Lower leg skin (tissue), 4 donors: ENCODE measurements at regions not wholly inside any gene's neighbourhood (a gene's known extent, or its start where the extent isn't known, plus 50 kb on each side); places are given as distances from the start of the nearest gene placed in this dataset.

Experiments
- DNase-seq, 2 donors: peaks; one replicate each; pipeline ENCODE4 v3.0.0-alpha.2; 2019; ENCODE audit warnings: low spot score in 2 of 2
- H3K4me3 ChIP-seq: fragments of 200-600 bp; sonication (generic); 2 replicates; pipeline ENCODE4 v1.5.1; 2017; ENCODE audit warnings: mild to moderate bottlenecking, low read depth; ENCODE audit not compliant: poor library complexity, severe bottlenecking
- CTCF ChIP-seq, 3 donors: fragments of 450-650 bp; IDR thresholded peaks; one replicate each; pipeline ENCODE4 v1.5.1; 2016; ENCODE audit warnings: antibody characterized with exemption in 3 of 3, mild to moderate bottlenecking in 3 of 3, moderate library complexity in 2 of 3
- POLR2A ChIP-seq, 2 donors: fragments of 450-650 bp; IDR thresholded peaks; one replicate each; pipeline ENCODE4 v1.6.1; 2016 to 2017; ENCODE audit warnings: antibody characterized with exemption in 2 of 2, mild to moderate bottlenecking in 1 of 2, moderate library complexity in 1 of 2
- WGBS, 2 donors: methylation state at CpG; one replicate each; pipeline ENCODE4 v1.1.5; 2018; 5-methylcytosine and 5-hydroxymethylcytosine counted together
- intact Hi-C: fragments of 100-400 bp; cut with DNase I; formaldehyde crosslinking; loops from one replicate; pipeline ENCODE4 v1.15.0; 2023; ENCODE audit warnings: low total_unique reads

GRCh38 chr5:93279296-93279963 is 301.6 kb downstream of the NR2F1-AS1 start:
- no peak overlapping the region for H3K4me3 ChIP-seq
- TF ChIP-seq POLR2A (IDR thresholded peaks at IDR 0.05) = no peak
- TF ChIP-seq CTCF (IDR thresholded peaks at IDR 0.05) = no peak
- intact Hi-C loops = no loop called here
- 72 to 84% methylated on average over 3 of the region's 3 CpGs for WGBS, 2 donors
- DNase-seq = no peak

GRCh38 chr5:93278896-93279295 is 302.1 kb downstream of the NR2F1-AS1 start:
- TF ChIP-seq CTCF (IDR thresholded peaks at IDR 0.05) (no peak), POLR2A (IDR thresholded peaks at IDR 0.05) (no peak)
- no peak overlapping the region for H3K4me3 ChIP-seq
- intact Hi-C loops = no loop called here
- DNase-seq = no peak
- WGBS, 2 donors = 42 to 48% methylated on average over 2 of the region's 2 CpGs

- intact Hi-C loops = no loop called here
- WGBS, 2 donors = 69 to 75% methylated on average over 6 of the region's 6 CpGs
Measured at GRCh38 chr5:93277051-93277450, 304.0 kb downstream of the NR2F1-AS1 start.

GRCh38 chr5:93275376-93275775 is 305.6 kb downstream of the NR2F1-AS1 start:
- H3K4me3 ChIP-seq = no peak overlapping the region
- intact Hi-C loops = no loop called here
- no peak for DNase-seq
- TF ChIP-seq POLR2A (IDR thresholded peaks at IDR 0.05) (no peak), CTCF (IDR thresholded peaks at IDR 0.05) (no peak)

More at GRCh38 chr5:93277051-93277450, 304.0 kb downstream of the NR2F1-AS1 start:
- no peak for DNase-seq
- no peak overlapping the region for H3K4me3 ChIP-seq
- TF ChIP-seq CTCF (IDR thresholded peaks at IDR 0.05) = no peak
- no peak for TF ChIP-seq POLR2A (IDR thresholded peaks at IDR 0.05)

- WGBS, 2 donors = 65 to 76% methylated on average over 5 of the region's 5 CpGs
- TF ChIP-seq POLR2A (IDR thresholded peaks at IDR 0.05) = no peak
- TF ChIP-seq CTCF (IDR thresholded peaks at IDR 0.05) = no peak
- DNase-seq = no peak
- H3K4me3 ChIP-seq = no peak overlapping the region
- intact Hi-C loops = no loop called here
Measured at GRCh38 chr5:93274291-93274690, 306.7 kb downstream of the NR2F1-AS1 start.

GRCh38 chr5:93273176-93273575 is 307.8 kb downstream of the NR2F1-AS1 start:
- no peak overlapping the region for H3K4me3 ChIP-seq
- 81 to 85% methylated on average over 2 of the region's 2 CpGs for WGBS, 2 donors
- no peak for DNase-seq
- intact Hi-C loops = no loop called here
- TF ChIP-seq CTCF (IDR thresholded peaks at IDR 0.05) = no peak
- TF ChIP-seq POLR2A (IDR thresholded peaks at IDR 0.05) = no peak
